Mesothelial cell of epicardium (in vitro differentiated cells): ENCODE measurements at regions not wholly inside any gene's neighbourhood (a gene's known extent, or its start where the extent isn't known, plus 50 kb on each side); places are given as distances from the start of the nearest gene placed in this dataset.

Source experiments
- DNase-seq, 2 experiments: peaks; one replicate each; pipeline ENCODE4 v3.0.0; 2021; ENCODE audit warnings: low spot score in 2 of 2; ENCODE audit not compliant: unreplicated experiment in 2 of 2
- H3K27ac Mint-ChIP-seq: 2 replicates; pipeline ENCODE4 v1.8.0; 2021; ENCODE audit warnings: mixed read lengths
- H3K27me3 Mint-ChIP-seq: 2 replicates; pipeline ENCODE4 v1.8.0; 2021; ENCODE audit warnings: low read depth, mixed read lengths
- H3K36me3 Mint-ChIP-seq: 2 replicates; pipeline ENCODE4 v1.8.0; 2021; ENCODE audit warnings: mixed read lengths
- H3K4me1 Mint-ChIP-seq: 2 replicates; pipeline ENCODE4 v1.8.0; 2021; ENCODE audit warnings: mixed read lengths
- H3K4me3 Mint-ChIP-seq: 2 replicates; pipeline ENCODE4 v1.8.0; 2021; ENCODE audit warnings: mild to moderate bottlenecking, moderate library complexity, mixed read lengths
- H3K9me3 Mint-ChIP-seq: 2 replicates; pipeline ENCODE4 v1.8.0; 2021; ENCODE audit warnings: mixed read lengths
- TF ChIP-seq, protein P1 (sequence below): fragments of 200-600 bp; sonication (generic); IDR thresholded peaks from one replicate; pipeline ENCODE4 v1.5.0; 2021; ENCODE audit warnings: antibody characterized with exemption; ENCODE audit not compliant: unreplicated experiment

- peaks cover 8% of the 10 kb centered on the region for H3K4me1 Mint-ChIP-seq
- no peak overlapping the region for H3K27ac Mint-ChIP-seq
- TF ChIP-seq, protein P1, sequence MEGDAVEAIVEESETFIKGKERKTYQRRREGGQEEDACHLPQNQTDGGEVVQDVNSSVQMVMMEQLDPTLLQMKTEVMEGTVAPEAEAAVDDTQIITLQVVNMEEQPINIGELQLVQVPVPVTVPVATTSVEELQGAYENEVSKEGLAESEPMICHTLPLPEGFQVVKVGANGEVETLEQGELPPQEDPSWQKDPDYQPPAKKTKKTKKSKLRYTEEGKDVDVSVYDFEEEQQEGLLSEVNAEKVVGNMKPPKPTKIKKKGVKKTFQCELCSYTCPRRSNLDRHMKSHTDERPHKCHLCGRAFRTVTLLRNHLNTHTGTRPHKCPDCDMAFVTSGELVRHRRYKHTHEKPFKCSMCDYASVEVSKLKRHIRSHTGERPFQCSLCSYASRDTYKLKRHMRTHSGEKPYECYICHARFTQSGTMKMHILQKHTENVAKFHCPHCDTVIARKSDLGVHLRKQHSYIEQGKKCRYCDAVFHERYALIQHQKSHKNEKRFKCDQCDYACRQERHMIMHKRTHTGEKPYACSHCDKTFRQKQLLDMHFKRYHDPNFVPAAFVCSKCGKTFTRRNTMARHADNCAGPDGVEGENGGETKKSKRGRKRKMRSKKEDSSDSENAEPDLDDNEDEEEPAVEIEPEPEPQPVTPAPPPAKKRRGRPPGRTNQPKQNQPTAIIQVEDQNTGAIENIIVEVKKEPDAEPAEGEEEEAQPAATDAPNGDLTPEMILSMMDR, result no peak
- H3K4me3 Mint-ChIP-seq, result no peak overlapping the region
- H3K27me3 Mint-ChIP-seq, result no peaks in the 10 kb centered on the region
- no peak for DNase-seq
- H3K36me3 Mint-ChIP-seq, result no peaks in the 10 kb centered on the region
- no peaks in the 10 kb centered on the region for H3K9me3 Mint-ChIP-seq
These were observed 1600.5 kb upstream of the SEL1L start for GRCh38 chr14:83133981-83134645.

DNA sequence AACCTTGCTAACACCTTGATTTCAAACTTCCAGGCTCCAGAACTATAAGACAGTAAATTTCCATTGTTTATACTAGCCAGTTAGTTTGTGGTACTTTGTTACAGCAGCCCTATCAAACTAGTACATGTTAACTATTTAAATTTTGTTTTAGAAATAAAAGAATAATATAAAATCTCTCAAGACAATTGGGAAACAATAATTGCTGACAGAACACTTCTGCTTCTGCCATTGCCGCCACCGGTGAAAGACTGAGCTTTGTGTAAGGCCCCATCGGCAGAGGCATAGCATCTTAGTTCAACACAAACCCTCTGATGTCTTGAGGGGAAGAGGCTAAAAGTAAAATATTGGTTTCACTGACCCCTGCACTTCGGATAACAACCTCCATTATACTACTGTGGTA, 1607.1 kb upstream of the SEL1L start:
- H3K9me3 Mint-ChIP-seq, result no peaks in the 10 kb centered on the region
- no peaks in the 10 kb centered on the region for H3K36me3 Mint-ChIP-seq
- no peak for DNase-seq
- TF ChIP-seq, protein P1, result no peak
- H3K27me3 Mint-ChIP-seq, result no peaks in the 10 kb centered on the region
- H3K27ac Mint-ChIP-seq, result no peak overlapping the region
- no peak overlapping the region for H3K4me3 Mint-ChIP-seq
- H3K4me1 Mint-ChIP-seq, result peaks cover 2% of the 10 kb centered on the region

- H3K4me1 Mint-ChIP-seq, result no peaks in the 10 kb centered on the region
- TF ChIP-seq, protein P1, result no peak
- H3K9me3 Mint-ChIP-seq, result no peaks in the 10 kb centered on the region
- H3K36me3 Mint-ChIP-seq, result no peaks in the 10 kb centered on the region
- no peak for DNase-seq
- no peaks in the 10 kb centered on the region for H3K27me3 Mint-ChIP-seq
- H3K27ac Mint-ChIP-seq, result no peak overlapping the region
- H3K4me3 Mint-ChIP-seq, result no peak overlapping the region
These were observed 1613.4 kb upstream of the SEL1L start for GRCh38 chr14:83147006-83147405.

DNA sequence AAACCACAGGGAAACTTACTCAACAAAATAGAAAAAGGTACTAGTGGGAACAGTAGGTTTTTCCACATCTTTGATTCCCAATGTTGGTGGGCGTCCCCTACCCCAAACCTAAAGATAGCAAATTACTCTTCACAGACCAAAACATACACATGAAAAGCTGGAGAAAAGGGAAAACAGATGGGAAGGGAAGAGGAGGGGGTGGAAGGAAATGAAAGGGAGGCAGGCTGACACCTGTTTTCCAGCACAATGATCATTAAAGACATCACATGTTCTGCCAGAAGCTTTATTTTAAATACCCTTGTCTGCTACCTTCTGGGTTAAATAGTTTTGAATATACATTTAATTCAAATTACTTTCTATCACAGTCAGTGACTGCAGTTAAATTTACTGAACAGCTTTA, 1617.9 kb upstream of the SEL1L start:
- no peaks in the 10 kb centered on the region for H3K27me3 Mint-ChIP-seq
- TF ChIP-seq, protein P1, result no peak

GRCh38 chr14:83153081-83153480, 1619.4 kb upstream of the SEL1L start:
- Mint-ChIP-seq H3K36me3 (no peaks in the 10 kb centered on the region), H3K27me3 (no peaks in the 10 kb centered on the region), H3K9me3 (peaks cover 10% of the 10 kb centered on the region), H3K27ac (no peak overlapping the region), H3K4me3 (no peak overlapping the region), H3K4me1 (peaks cover 3% of the 10 kb centered on the region)
- no peak for DNase-seq
- TF ChIP-seq, protein P1, result no peak

More for the DNA sequence above, 1617.9 kb upstream of the SEL1L start:
- Mint-ChIP-seq H3K36me3 (no peaks in the 10 kb centered on the region), H3K4me3 (no peak overlapping the region), H3K27ac (no peak overlapping the region), H3K9me3 (peaks cover 6% of the 10 kb centered on the region), H3K4me1 (peaks cover 3% of the 10 kb centered on the region)
- DNase-seq, result no peak
